ENCODE measurements at regions not wholly inside any gene's neighbourhood (a gene's known extent, or its start where the extent isn't known, plus 50 kb on each side); places are given as distances from the start of the nearest gene placed in this dataset.

- DNase-seq = no peak
These were observed 202.2 kb upstream of the PIK3C3 start for GRCh38 chr18:41752826-41753225.

DNA sequence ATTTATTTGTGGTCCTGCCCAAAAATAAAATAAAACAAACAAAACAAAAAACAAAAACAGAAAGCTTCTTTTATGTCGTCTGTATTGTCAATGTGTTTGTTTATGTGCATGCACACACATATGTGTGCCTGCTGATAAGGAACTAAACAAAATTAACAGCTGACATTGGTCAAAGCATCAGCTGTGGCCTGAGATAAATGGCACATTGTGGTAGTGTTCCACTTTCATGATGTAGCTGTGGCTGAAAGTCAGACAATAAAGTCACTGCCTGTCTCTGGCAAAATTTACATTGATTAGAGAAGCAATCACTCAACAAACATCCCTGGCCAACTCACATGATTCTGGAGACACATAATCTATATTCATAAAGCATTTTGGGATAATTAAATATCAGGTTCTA is 203.4 kb upstream of the PIK3C3 start:
- DNase-seq = no peak

DNA sequence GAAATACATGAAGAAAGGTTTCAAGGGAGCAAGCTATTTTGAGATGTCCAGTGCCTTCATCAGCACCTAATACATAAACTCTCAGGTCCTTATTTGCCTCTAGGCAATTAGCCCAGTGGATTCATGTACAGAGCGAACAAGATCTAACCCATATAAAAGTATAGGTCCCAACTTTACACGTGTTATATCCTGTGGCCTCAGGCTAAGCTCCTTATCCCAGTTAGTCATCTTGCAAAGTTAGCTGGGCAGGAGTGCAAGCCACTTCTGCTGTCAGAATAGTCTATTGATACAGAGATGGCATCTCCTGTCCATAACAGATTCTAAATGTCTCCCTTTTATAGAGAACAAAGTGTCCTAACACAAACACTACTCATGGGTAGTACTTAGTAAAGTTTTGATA is 203.9 kb upstream of the PIK3C3 start:
- DNase-seq = no peak

GRCh38 chr18:41747723-41748242 is 207.3 kb upstream of the PIK3C3 start:
- DNase-seq = no peak

DNA sequence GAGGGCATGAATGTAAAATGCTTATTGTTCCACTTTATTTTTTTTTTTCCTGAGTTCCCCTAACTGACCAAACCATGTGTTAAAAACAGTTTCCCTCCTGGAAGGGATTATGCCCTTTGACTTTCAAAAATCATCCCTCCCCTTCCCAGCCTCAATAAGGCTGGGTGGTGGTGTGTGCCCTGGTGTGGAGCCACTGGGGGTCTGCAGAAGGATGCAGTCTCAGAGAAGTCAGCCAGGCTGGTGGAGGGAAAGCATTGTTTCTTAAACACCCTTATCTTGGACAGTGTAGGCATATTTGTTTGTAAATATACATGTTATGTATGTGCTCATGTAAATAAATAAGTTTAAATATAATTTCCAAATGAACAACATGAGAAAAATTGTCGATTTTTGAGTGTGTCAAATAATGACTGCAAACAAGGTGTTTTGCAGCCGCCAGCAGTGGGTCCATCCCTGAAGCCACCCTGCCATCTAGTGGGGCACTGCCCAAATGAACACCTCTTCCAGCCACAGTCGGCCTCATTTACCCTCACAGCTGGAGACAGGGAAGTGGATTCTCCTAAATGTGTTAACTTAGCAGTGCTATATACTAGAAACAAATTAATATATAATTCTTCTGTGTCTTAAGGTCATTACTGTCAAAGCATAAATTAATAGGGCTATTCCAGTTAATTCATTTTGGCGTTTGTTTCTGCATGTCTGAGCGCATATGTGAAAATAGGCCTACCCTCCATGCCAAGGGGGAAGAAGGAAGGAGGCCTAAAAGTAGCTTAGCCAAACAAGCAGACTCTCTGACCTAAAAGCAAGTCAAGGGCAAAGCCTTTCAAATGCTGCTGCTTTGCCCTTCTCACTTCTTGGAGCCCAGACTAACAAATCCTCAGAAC is 209.6 kb upstream of the PIK3C3 start:
- peak; percentile 66 for DNase-seq

GRCh38 chr18:41744421-41745030 is 210.5 kb upstream of the PIK3C3 start:
- DNase-seq = no peak

DNA sequence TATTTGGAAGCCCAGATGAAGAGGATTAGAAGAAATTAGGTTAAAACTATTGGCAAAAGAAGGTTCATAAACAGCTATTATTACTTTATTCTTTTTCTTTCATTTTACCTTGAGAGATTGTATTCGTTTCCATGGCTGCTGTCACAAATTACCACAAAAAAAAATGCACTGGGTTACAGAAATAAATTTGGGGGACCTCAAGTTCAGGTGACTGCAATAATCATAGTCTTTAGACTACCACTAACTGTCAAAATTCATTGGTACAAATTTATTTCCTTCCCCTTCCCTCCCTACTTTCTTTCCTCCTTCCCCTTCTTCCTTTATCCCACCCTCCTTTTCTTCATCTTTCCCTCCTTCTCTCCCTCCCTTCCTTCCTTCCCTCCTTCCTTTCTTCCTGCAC is 217.8 kb upstream of the PIK3C3 start:
- no peak for DNase-seq

DNA sequence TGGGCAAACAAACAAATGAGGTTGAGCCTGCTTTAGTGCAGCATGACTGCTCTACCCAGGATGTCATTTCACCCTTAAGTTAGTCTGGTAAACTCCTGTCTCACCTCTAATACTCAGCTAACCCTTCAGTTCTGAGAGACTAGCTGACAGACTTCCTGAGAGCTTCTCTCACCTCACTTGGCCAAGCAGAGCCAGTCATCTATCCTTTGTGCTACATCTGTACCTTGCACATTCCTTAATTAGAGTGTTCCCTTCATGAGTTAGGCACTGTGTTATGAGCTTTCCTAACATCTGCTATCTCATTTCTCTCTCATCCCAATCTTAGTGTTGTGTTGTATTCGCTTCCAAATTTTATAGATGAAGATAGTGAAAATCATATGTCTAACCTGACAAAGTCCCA is 220.1 kb upstream of the PIK3C3 start:
- no peak for DNase-seq

DNA sequence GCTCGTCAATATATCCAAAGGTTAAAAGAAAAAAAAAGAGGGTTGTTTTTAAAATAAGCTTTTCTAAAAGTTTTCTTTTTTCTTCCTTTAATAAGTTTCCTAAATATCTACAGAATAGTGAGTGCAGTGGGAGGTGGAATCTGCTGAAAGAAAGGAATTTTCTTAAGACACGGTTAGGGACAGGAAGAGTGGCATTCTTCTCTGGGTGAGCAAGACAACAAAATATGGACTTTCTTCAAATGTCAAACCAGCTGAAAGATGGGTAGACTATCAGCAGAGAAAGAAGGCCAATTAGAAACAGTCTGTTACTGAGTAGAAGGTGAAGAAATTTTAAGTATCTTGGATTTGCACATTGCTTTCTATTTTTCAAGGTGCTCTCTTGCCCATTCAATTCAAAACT is 222.7 kb upstream of the PIK3C3 start:
- DNase-seq = no peak

GRCh38 chr18:41731884-41732283 is 223.2 kb upstream of the PIK3C3 start:
- no peak for DNase-seq

DNA sequence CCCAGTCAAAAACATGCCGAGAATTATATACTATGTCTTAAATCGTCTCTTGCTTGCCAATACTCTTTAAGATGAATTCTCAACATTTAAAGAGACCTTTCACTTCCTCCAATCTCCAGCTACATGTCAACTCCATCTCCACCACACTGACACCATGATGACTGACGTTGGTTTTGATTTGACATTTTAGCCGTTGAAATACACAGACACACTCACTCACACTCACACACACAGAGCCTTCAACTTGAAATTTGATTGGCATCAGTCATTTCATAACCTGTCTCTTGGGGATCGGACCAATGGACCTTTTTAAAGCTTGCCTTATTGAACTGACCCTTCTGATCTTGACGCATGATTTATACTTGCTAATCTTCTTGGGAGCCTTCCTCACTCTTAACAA is 230.8 kb upstream of the PIK3C3 start:
- no peak for DNase-seq

- DNase-seq = no peak
These were observed 233.8 kb upstream of the PIK3C3 start for GRCh38 chr18:41721103-41721790.

DNA sequence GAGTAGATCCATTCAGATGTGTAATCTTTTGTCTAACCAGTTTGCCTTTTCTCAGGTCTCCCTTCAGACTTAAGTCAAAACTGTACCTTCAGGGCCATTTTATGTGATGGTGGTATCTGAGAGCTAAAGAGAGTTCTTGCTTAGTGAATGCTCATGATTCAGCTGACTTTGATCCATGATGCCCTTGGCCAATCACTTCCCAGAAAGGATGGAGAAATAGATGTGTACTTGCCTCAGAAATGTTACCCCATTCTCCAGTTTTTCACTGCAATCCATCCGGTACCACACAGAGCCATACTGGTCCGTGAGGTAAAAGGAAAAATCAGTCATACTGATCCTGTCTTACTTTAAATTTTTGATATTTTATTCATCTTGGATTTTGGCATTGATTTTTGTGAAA is 234.8 kb upstream of the PIK3C3 start:
- DNase-seq = no peak

DNA sequence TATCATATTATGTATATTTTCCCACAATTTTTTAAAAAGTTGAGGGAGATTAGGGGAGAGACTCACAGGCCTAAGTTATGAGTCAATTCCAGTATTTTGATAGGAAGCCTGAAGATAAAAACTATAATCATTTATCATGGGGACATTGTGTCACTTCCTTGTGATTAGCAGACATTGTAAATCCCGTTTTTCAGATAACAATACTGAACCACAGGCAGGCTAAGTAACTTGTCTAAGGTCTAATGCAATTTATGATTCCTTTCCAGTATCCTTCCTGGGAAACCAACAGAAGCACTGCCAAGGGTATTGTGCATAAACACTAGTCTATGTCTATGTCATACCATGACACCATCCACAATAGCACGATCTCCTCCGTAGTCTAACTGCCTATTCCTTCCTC is 235.2 kb upstream of the PIK3C3 start:
- no peak for DNase-seq

DNA sequence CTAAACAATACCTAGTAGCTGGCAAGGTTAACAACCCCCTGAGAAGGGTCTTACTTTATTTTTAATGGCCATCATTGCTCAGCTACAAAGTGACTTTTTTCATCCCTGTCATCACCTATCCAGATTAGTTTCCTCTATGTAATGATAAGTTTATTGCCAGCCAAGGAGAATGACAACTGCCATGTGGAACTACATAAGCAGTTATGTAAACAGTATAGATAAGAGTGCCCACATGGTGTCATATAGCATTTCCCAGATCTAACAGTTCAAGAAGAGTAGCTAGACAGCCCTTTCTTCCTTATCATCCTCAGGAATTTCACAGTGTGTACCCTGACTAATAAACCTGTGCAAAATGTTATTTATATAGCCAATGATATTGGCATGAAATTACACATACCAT is 240.2 kb upstream of the PIK3C3 start:
- DNase-seq = no peak

- no peak for DNase-seq
These were observed 240.8 kb upstream of the PIK3C3 start for GRCh38 chr18:41713969-41714825.

- DNase-seq = no peak
These were observed 248.7 kb upstream of the PIK3C3 start for GRCh38 chr18:41706301-41706700.

GRCh38 chr18:41703744-41704530 is 251.1 kb upstream of the PIK3C3 start:
- no peak for DNase-seq

DNA sequence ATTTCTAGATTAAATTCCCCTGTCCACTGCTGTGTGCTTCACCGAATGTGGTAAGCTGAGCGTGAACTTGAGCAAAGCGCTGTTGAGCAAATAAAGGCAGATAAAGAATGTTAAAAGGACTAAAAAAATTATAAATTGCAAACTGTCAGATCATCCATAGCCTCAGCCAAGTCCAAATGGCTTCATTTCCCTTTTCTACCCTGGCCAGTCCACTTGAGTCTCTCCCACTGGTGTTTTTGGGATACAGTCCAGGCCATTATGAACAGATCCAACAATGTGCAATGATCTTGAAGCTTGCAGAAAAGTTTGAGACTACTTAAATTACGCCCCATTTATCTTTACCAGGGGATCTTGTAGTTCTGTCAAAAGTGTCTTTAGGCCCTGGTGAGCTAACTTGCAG is 254.6 kb upstream of the PIK3C3 start:
- no peak for DNase-seq

GRCh38 chr18:41695441-41695840 is 259.6 kb upstream of the PIK3C3 start:
- DNase-seq = no peak

DNA sequence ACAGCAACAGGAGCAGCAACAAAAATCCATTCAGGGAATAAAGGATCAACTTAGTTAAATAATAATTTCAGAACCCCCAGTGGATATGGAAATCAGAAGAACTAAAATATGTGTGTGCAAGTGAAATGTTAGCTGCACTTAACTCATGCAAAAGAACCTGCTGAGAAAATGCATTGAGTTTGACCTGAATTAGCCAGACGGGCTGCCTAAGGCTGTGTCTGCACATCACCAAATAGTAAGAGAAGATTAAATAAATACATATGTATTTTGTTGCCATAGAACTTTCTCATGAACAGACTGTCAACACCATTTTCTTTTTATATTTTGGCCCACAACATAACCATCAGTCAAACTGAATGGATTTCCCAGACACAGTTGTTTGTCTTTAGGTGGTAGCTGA is 262.0 kb upstream of the PIK3C3 start:
- no peak for DNase-seq

Data from NCI-H1105 treated with DMSO at 0.1 percent for 48 hours (cell line).